SK-N-SH treated with all-trans-retinoic acid at 6 μM for 48 hours (cell line): ENCODE measurements at regions not wholly inside any gene's neighbourhood (a gene's known extent, or its start where the extent isn't known, plus 50 kb on each side); places are given as distances from the start of the nearest gene placed in this dataset.

Source experiments
- OSR1 ChIP-seq: fragments of 250-450 bp; sonication (Bioruptor Pico); IDR thresholded peaks from 2 replicates; pipeline ENCODE4 v1.8.0; 2022; ENCODE audit warnings: moderate library complexity, mild to moderate bottlenecking, inconsistent platforms
- TF ChIP-seq, protein P1 (sequence below): fragments of 250-450 bp; sonication (Bioruptor Pico); IDR thresholded peaks from 2 replicates; pipeline ENCODE4 v1.8.0; 2020; ENCODE audit warnings: mild to moderate bottlenecking, moderate library complexity, borderline replicate concordance

DNA sequence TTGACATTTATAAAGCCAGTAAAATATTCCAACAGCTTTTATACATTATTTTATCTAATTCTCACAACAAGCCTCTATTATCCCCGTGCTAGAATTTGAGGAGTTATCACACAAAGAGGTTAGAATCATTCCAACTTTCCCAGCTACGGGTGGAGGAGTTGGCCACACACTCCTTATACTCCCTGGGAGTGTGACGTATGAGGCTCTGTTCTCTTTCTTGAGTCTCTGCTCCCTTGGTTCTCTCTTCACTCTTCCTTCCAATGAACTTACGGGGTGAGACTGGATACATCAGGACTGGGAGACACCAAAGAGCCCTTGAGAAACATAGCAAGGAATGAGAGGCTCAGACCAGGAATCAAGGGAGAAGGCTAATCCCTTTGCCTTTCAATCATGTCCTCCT, 185.6 kb upstream of the TAB2 start:
- TF ChIP-seq, protein P1, sequence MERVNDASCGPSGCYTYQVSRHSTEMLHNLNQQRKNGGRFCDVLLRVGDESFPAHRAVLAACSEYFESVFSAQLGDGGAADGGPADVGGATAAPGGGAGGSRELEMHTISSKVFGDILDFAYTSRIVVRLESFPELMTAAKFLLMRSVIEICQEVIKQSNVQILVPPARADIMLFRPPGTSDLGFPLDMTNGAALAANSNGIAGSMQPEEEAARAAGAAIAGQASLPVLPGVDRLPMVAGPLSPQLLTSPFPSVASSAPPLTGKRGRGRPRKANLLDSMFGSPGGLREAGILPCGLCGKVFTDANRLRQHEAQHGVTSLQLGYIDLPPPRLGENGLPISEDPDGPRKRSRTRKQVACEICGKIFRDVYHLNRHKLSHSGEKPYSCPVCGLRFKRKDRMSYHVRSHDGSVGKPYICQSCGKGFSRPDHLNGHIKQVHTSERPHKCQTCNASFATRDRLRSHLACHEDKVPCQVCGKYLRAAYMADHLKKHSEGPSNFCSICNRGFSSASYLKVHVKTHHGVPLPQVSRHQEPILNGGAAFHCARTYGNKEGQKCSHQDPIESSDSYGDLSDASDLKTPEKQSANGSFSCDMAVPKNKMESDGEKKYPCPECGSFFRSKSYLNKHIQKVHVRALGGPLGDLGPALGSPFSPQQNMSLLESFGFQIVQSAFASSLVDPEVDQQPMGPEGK (CRISPR knock-in tag): no peak
- TF ChIP-seq OSR1 (CRISPR knock-in tag): no peak
